IPS DF 6.9 (cell line): ENCODE measurements at regions not wholly inside any gene's neighbourhood (a gene's known extent, or its start where the extent isn't known, plus 50 kb on each side); places are given as distances from the start of the nearest gene placed in this dataset.

ENCODE experiments used
- DNase-seq: peaks from one replicate; pipeline ENCODE4 v3.0.0-alpha.2; 2013; ENCODE audit warnings: low read depth, low spot score
- H3K27ac ChIP-seq: one replicate; pipeline ENCODE4 v1.5.1; 2013; ENCODE audit warnings: low read length, control low read depth
- H3K27me3 ChIP-seq: 2 replicates; pipeline ENCODE4 v1.6.1; 2013; ENCODE audit warnings: mild to moderate bottlenecking, low read length; ENCODE audit not compliant: control insufficient read depth, insufficient read depth
- H3K36me3 ChIP-seq: 2 replicates; pipeline ENCODE4 v1.6.1; 2013; ENCODE audit warnings: low read length; ENCODE audit not compliant: control insufficient read depth, insufficient read depth
- H3K4me1 ChIP-seq: 2 replicates; pipeline ENCODE4 v1.6.1; 2013; ENCODE audit warnings: low read length; ENCODE audit not compliant: control insufficient read depth, insufficient read depth
- H3K4me3 ChIP-seq: 2 replicates; pipeline ENCODE4 v1.5.1; 2013; ENCODE audit warnings: mild to moderate bottlenecking, low read length
- H3K9me3 ChIP-seq: 2 replicates; pipeline ENCODE4 v1.6.1; 2013; ENCODE audit warnings: low read length, inconsistent platforms; ENCODE audit not compliant: control insufficient read depth, insufficient read depth
- WGBS: extraction: QIAGEN DNeasy Blood & Tissue Kit; methylation state at CpG from one replicate; pipeline ENCODE4 v1.1.7; 2013; ENCODE audit warnings: mixed read lengths, missing lambda C conversion rate; ENCODE audit not compliant: insufficient read length, insufficient coverage; 5-methylcytosine and 5-hydroxymethylcytosine counted together

DNA sequence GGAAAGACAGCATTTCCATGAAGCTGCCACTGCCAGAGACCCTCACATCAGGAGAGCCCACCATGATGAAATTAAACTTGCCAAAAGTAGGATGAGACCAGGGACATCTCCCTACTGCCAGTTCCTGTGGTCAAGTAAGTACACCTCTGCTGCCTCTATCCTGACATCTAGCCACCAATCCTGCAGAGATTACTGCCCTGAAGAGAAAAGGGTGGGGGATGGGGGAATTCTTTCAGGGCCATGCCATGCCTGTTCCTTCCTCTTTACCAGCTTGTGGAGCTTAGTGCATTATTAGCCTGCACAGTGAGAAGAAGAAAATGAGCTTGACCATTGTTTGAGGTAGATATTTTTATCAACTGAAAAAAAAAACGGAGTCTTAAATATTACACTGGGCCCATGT lies 397.2 kb upstream of the CDH2 start:
- no peaks in the 10 kb centered on the region for H3K4me1 ChIP-seq
- no peak overlapping the region for H3K4me3 ChIP-seq
- no peak overlapping the region for H3K27ac ChIP-seq
- no peaks in the 10 kb centered on the region for H3K36me3 ChIP-seq
- H3K27me3 ChIP-seq: no peaks in the 10 kb centered on the region
- no peak for DNase-seq
- no CpG with 5 or more reads among the region's 1 CpG for WGBS
- no peaks in the 10 kb centered on the region for H3K9me3 ChIP-seq

GRCh38 chr18:28571929-28572328 lies 395.0 kb upstream of the CDH2 start:
- no peaks in the 10 kb centered on the region for H3K9me3 ChIP-seq
- H3K4me3 ChIP-seq: no peak overlapping the region
- no peak overlapping the region for H3K27ac ChIP-seq
- no peaks in the 10 kb centered on the region for H3K27me3 ChIP-seq
- H3K36me3 ChIP-seq: no peaks in the 10 kb centered on the region
- H3K4me1 ChIP-seq: no peaks in the 10 kb centered on the region
- DNase-seq: no peak
- WGBS: no CpG with 5 or more reads among the region's 2 CpGs

DNA sequence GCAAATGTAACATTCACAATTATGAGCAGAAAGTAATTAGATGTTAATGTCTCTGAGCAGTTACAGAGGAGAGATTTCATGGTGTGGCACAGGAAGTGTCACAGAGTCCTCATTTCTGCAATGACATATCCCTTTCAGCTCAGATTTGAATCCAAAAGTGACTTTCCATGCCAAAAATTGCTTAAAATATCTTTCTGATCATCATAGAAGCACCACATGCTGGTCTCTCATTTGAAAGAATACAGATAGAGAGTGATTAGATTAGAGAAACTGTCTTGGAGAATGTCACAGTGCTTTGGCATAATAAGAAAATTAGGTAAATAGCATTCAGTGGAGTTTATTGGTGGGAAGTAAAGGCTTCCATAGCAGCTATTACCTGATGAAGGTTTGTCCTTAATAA lies 383.4 kb upstream of the CDH2 start:
- Histone ChIP-seq H3K9me3 (no peaks in the 10 kb centered on the region), H3K4me1 (no peaks in the 10 kb centered on the region), H3K4me3 (no peak overlapping the region), H3K27me3 (no peaks in the 10 kb centered on the region), H3K27ac (no peak overlapping the region), H3K36me3 (no peaks in the 10 kb centered on the region)
- DNase-seq: no peak

DNA sequence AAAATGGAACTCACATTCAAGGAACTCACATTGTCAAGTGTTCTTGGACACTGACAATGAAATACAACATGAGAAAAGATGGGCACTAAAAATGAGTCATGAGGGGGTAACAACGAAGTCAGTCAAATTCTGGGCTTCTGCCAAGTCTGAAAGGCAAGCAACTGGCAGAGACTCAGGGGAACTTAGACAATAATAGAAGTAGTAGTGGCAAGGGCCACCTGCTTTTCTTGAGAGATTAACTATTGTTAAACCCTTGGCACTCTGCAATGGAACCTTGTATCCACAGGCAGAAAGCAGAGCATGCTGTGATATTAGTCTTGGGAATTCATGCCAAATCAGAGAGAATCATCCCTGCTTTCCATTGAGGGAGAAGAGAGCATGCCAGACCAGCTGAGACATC lies 382.6 kb upstream of the CDH2 start:
- Histone ChIP-seq H3K4me1 (no peaks in the 10 kb centered on the region), H3K36me3 (no peaks in the 10 kb centered on the region), H3K4me3 (no peak overlapping the region), H3K9me3 (no peaks in the 10 kb centered on the region), H3K27ac (no peak overlapping the region), H3K27me3 (no peaks in the 10 kb centered on the region)
- no peak for DNase-seq
- no CpG with 5 or more reads among the region's 1 CpG for WGBS

DNA sequence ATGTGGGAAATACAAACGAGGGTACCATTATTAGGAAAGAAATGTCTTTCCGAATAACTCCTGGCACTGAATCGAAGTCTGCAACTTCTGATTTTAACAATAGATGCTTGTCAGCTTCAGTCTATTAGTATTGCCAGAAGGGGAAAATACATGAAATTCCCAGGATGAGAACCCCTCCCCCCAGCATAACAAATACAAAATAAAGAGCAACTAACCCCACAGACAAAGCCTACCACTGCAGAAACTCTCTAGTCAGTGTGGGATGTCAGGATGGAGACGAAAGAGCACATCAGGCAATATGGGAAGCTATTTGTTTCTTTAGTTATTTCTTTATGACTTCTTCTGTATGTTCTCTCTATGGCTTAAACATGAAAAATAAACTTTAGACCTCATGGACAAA lies 365.0 kb upstream of the CDH2 start:
- Histone ChIP-seq H3K4me3 (no peak overlapping the region), H3K27me3 (no peaks in the 10 kb centered on the region), H3K9me3 (no peaks in the 10 kb centered on the region), H3K27ac (no peak overlapping the region), H3K36me3 (no peaks in the 10 kb centered on the region), H3K4me1 (no peaks in the 10 kb centered on the region)
- DNase-seq: no peak
- WGBS: no CpG with 5 or more reads among the region's 4 CpGs

DNA sequence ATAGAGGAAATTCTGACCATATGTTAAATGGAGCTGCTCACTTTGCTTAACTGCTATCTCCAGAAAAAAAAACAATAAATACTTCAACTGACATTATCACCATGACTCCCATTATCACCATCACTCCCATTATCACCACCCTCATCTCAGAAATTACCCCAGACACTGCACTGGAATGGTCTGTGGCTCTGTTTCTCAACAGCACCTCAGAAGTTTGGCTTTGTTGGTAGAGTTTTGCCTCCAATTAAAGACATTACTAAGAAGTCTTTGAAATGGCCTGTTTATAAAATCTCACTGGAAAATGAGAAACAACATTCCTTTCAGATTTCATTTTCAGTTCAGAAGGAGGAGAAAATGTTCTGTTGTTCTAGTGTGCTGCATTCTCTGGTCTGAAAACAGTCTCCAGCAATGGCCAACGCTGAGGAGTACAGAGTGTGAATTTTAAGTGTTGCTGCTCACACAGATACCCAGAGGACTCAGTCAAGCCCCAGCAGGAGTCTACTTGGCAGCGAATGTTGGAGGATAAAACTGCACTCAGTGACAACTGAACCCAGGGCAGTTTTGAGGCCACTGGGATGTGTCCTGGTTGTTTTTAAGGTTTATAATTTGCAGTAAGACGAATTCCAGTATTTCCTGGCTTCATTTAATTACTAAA lies 364.5 kb upstream of the CDH2 start:
- H3K4me3 ChIP-seq: no peak overlapping the region
- H3K4me1 ChIP-seq: no peaks in the 10 kb centered on the region
- DNase-seq: no peak
- H3K36me3 ChIP-seq: no peaks in the 10 kb centered on the region
- no peaks in the 10 kb centered on the region for H3K27me3 ChIP-seq
- WGBS: no CpG with 5 or more reads among the region's 3 CpGs
- no peak overlapping the region for H3K27ac ChIP-seq
- H3K9me3 ChIP-seq: no peaks in the 10 kb centered on the region

DNA sequence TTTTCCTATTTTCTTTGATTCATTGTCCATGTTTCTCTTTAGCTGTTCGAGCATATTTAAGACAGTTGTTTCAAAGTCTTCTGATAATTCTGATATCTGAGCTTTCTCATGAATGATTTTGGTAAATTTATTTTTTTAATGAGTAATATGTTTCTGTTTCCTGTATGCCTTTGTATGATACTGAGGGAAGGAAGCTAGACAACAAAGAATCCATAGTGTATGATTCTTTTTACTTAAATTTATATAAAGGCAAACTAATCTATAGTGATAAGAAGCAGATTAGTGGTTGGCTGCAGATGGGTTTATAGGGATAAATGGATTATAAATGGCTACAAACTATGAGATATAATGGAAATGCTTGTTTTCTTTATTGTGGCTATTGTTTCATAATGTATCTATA lies 352.7 kb upstream of the CDH2 start:
- no CpG with 5 or more reads among the region's 1 CpG for WGBS
- H3K9me3 ChIP-seq: no peaks in the 10 kb centered on the region

DNA sequence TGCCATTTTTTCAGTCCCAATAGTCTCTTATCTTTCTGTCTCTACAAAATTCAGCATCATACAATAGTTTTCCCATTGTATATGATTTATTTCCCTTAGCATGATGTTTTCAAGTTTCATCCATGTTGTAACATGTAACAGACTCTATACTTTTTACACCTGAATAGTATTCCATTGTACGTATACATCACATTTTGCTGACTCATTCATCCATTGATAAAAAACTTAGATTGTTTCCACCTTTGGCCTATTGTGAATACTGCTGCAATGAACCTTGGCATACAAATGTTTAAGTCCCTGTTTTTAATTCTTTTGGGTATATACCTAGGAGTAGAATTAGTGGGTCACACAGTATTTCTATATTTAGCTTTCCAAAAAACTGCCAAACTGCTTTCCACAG lies 349.3 kb upstream of the CDH2 start:
- H3K4me1 ChIP-seq: no peaks in the 10 kb centered on the region
- no peak overlapping the region for H3K4me3 ChIP-seq
- WGBS: no CpG with 5 or more reads among the region's 1 CpG
- H3K36me3 ChIP-seq: no peaks in the 10 kb centered on the region
- DNase-seq: no peak
- H3K27ac ChIP-seq: no peak overlapping the region
- H3K27me3 ChIP-seq: no peaks in the 10 kb centered on the region
- H3K9me3 ChIP-seq: no peaks in the 10 kb centered on the region

More for the DNA sequence above, 352.7 kb upstream of the CDH2 start:
- Histone ChIP-seq H3K36me3 (no peaks in the 10 kb centered on the region), H3K27me3 (no peaks in the 10 kb centered on the region), H3K4me1 (no peaks in the 10 kb centered on the region), H3K27ac (no peak overlapping the region), H3K4me3 (no peak overlapping the region)
- no peak for DNase-seq

DNA sequence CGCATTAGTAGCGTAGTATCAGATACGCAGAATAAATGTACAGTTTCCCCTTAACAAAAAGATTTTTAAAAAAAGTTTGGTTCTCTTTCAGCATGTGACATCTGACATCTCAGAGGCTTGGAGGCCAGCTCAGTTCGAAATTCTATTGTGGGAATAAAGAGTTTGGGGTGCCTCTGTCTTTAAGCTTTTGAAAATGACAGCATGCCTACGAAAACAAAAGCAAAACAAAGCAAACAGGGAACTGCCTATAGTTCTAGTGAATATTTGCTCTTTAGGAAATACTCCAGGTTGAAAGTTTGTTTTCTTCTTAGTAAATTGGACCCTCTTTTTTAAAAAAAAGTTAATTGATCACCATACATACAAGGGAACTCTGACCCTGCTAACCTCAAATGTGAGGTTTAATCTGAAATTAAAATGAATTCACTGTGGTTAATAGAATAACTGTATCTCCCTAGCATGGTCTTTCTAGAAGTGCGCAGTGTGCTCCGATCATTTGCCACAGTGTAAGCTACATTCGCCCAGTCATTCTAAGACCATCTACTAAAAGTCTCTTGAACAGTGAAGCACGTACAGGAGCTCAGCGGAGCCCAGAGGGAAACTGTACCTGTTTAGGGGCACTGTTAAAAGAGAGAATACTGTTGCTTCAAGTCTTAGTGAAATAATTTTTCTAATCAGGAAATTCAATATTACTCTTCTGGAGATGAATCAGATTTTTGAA lies 347.0 kb upstream of the CDH2 start:
- H3K36me3 ChIP-seq: no peaks in the 10 kb centered on the region
- H3K27me3 ChIP-seq: no peaks in the 10 kb centered on the region
- H3K27ac ChIP-seq: no peak overlapping the region
- no peak overlapping the region for H3K4me3 ChIP-seq
- no peak for DNase-seq
- no peaks in the 10 kb centered on the region for H3K9me3 ChIP-seq
- WGBS: no CpG with 5 or more reads among the region's 10 CpGs
- no peaks in the 10 kb centered on the region for H3K4me1 ChIP-seq

GRCh38 chr18:28522236-28522635 lies 345.3 kb upstream of the CDH2 start:
- H3K27ac ChIP-seq: no peak overlapping the region
- no peaks in the 10 kb centered on the region for H3K27me3 ChIP-seq
- H3K4me1 ChIP-seq: no peaks in the 10 kb centered on the region
- no peak overlapping the region for H3K4me3 ChIP-seq
- H3K9me3 ChIP-seq: no peaks in the 10 kb centered on the region
- H3K36me3 ChIP-seq: no peaks in the 10 kb centered on the region
- WGBS: no CpG with 5 or more reads among the region's 4 CpGs
- no peak for DNase-seq

DNA sequence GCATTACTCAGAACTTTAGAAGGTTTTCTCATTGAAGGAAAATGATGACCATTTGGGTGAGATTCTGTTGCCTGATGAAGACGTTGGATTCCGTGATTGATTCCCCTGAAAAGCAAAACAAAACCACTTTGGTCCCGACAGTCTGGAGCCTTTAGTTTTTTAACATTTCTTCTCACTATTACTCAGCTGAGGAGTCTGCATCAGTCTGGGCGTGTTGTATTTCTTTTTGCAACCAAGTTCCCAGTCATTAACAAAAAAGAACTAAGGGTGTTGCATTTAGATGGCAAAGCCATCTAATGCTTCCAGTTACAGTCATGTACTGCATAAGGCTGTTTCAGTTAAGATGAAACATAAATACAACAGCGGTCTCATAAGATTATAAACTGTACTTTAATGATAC lies 343.1 kb upstream of the CDH2 start:
- Histone ChIP-seq H3K4me3 (no peak overlapping the region), H3K4me1 (no peaks in the 10 kb centered on the region), H3K27ac (no peak overlapping the region), H3K36me3 (no peaks in the 10 kb centered on the region), H3K9me3 (no peaks in the 10 kb centered on the region), H3K27me3 (no peaks in the 10 kb centered on the region)
- no CpG with 5 or more reads among the region's 5 CpGs for WGBS
- no peak for DNase-seq
